ENCODE measurements at regions not wholly inside any gene's neighbourhood (a gene's known extent, or its start where the extent isn't known, plus 50 kb on each side); places are given as distances from the start of the nearest gene placed in this dataset.

DNA sequence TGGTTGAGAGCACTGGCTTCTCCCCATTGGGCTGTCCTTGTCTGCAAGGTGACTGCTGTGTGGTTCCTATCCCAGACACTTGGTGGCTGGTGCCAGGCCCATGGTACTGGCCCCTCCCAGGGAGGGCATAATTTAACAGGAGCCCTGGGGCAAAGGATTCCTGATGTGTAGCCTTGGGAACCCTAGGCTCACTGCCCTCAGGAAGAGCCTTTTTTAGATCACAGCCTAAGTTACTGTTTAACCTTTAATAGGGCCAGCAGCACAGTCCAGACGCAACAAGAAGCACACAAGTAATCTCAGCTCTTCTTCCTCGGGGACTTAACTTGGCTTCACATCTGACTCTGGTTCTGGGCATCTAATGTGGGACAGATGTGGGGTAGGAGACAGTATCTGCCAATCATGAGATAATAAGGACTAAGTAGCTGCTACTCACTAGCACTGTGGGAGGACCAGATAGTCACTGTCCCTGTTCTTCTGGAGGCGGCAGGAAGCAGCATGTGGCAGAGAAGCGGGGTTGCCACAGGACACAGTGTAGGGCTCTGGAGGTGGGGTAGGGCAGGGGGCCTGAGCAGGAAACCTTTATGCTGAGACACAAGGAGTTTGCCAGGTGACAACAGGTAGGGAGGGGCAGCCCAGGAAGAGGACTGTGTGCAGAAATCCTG, 136.3 kb downstream of the TMEM17 start:
- 86% methylated on average over 4 of the region's 4 CpGs for WGBS
- Histone ChIP-seq H3K9ac (ENCODE audit: low read depth in 1 of 2, low read length in 2 of 2) (no peak overlapping the region), H3K9me3 (ENCODE audit: control insufficient read depth in 4 of 4, low read length in 3 of 4) (peaks cover 0 to 8% (median 4%) of the 10 kb centered on the region in 4 donors), H3K36me3 (ENCODE audit: control insufficient read depth in 4 of 4, insufficient read depth in 3 of 4, low read depth in 1 of 4, low read length in 3 of 4) (no peaks in the 10 kb centered on the region), H3K27ac (ENCODE audit: low read depth in 1 of 2, low read length in 2 of 2) (no peak overlapping the region), H3K27me3 (ENCODE audit: control insufficient read depth in 4 of 4, insufficient read depth in 4 of 4, low read length in 3 of 4) (no peaks in the 10 kb centered on the region), H3K4me1 (ENCODE audit: control insufficient read depth in 4 of 4, insufficient read depth in 4 of 4, low read length in 3 of 4) (no peaks in the 10 kb centered on the region), H3K4me3 (ENCODE audit: low read depth in 1 of 3, low read length in 3 of 3) (no peak overlapping the region)
- no peak for TF ChIP-seq HNF4G (IDR thresholded peaks at IDR 0.05)
- TF ChIP-seq, protein P1, sequence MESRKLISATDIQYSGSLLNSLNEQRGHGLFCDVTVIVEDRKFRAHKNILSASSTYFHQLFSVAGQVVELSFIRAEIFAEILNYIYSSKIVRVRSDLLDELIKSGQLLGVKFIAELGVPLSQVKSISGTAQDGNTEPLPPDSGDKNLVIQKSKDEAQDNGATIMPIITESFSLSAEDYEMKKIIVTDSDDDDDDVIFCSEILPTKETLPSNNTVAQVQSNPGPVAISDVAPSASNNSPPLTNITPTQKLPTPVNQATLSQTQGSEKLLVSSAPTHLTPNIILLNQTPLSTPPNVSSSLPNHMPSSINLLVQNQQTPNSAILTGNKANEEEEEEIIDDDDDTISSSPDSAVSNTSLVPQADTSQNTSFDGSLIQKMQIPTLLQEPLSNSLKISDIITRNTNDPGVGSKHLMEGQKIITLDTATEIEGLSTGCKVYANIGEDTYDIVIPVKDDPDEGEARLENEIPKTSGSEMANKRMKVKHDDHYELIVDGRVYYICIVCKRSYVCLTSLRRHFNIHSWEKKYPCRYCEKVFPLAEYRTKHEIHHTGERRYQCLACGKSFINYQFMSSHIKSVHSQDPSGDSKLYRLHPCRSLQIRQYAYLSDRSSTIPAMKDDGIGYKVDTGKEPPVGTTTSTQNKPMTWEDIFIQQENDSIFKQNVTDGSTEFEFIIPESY (IDR thresholded peaks at IDR 0.05), result no peak
- TF ChIP-seq FOXA2 (IDR thresholded peaks at IDR 0.05), result no peak
- no peak for TF ChIP-seq RXRA (IDR thresholded peaks at IDR 0.05)
- TF ChIP-seq, protein P2, sequence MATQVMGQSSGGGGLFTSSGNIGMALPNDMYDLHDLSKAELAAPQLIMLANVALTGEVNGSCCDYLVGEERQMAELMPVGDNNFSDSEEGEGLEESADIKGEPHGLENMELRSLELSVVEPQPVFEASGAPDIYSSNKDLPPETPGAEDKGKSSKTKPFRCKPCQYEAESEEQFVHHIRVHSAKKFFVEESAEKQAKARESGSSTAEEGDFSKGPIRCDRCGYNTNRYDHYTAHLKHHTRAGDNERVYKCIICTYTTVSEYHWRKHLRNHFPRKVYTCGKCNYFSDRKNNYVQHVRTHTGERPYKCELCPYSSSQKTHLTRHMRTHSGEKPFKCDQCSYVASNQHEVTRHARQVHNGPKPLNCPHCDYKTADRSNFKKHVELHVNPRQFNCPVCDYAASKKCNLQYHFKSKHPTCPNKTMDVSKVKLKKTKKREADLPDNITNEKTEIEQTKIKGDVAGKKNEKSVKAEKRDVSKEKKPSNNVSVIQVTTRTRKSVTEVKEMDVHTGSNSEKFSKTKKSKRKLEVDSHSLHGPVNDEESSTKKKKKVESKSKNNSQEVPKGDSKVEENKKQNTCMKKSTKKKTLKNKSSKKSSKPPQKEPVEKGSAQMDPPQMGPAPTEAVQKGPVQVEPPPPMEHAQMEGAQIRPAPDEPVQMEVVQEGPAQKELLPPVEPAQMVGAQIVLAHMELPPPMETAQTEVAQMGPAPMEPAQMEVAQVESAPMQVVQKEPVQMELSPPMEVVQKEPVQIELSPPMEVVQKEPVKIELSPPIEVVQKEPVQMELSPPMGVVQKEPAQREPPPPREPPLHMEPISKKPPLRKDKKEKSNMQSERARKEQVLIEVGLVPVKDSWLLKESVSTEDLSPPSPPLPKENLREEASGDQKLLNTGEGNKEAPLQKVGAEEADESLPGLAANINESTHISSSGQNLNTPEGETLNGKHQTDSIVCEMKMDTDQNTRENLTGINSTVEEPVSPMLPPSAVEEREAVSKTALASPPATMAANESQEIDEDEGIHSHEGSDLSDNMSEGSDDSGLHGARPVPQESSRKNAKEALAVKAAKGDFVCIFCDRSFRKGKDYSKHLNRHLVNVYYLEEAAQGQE (IDR thresholded peaks at IDR 0.05), result no peak
- no peak for TF ChIP-seq TAF1 (conservative IDR thresholded peaks at IDR 0.05)
- TF ChIP-seq RAD21 (IDR thresholded peaks at IDR 0.05), result no peak
- TF ChIP-seq, protein P3, sequence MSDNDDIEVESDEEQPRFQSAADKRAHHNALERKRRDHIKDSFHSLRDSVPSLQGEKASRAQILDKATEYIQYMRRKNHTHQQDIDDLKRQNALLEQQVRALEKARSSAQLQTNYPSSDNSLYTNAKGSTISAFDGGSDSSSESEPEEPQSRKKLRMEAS (IDR thresholded peaks at IDR 0.05), result no peak
- DNase-seq (ENCODE audit: low spot score), result no peak

DNA sequence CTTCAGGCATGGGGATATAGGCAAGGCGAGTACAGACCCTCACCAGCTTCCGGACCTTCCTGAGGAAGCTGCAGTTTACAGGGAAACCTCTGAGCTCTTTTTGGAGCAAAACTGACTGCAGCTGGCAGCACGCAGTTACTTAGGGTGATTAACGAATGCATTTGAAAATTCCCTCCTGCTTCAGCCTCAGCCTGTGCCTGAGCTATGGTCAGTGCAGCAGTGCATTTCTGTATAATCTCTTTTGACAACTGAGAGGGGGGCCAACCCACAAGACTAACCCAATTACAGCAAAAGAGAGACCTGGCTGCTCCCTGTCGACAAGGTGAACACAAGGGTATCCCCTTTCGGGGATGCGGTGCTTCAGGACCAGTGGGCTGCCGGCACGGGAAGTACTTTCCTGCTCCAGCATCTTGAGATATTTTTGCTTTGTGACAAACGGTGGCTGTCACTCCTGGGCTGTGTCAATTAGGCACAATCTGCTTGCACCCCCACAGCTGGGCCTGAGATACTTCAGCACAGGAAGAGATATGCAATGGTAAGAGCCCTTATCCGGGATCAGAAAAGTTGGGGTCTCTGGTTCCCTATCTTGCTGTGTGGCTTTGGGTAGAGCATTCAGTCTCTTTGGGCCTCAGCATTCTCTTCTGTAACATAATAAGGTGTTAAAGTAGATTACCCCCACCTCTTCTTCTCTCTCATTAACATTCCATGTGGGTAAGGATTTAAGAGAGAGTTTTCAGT, 141.0 kb downstream of the TMEM17 start:
- no peak for DNase-seq (ENCODE audit: low spot score)
- 80% methylated on average over 11 of the region's 11 CpGs for WGBS

More for the DNA sequence above, 141.0 kb downstream of the TMEM17 start:
- Histone ChIP-seq H3K36me3 (ENCODE audit: control insufficient read depth in 4 of 4, insufficient read depth in 3 of 4, low read depth in 1 of 4, low read length in 3 of 4) (no peaks in the 10 kb centered on the region), H3K9me3 (ENCODE audit: control insufficient read depth in 4 of 4, low read length in 3 of 4) (peaks cover 0 to 3% (median 0%) of the 10 kb centered on the region in 4 donors), H3K4me3 (ENCODE audit: low read depth in 1 of 3, low read length in 3 of 3) (no peak overlapping the region), H3K9ac (ENCODE audit: low read depth in 1 of 2, low read length in 2 of 2) (no peak overlapping the region), H3K27ac (ENCODE audit: low read depth in 1 of 2, low read length in 2 of 2) (no peak overlapping the region), H3K4me1 (ENCODE audit: control insufficient read depth in 4 of 4, insufficient read depth in 4 of 4, low read length in 3 of 4) (no peaks in the 10 kb centered on the region), H3K27me3 (ENCODE audit: control insufficient read depth in 4 of 4, insufficient read depth in 4 of 4, low read length in 3 of 4) (no peaks in the 10 kb centered on the region)
- TF ChIP-seq, protein P2 (IDR thresholded peaks at IDR 0.05), result no peak
- TF ChIP-seq FOXA1 (IDR thresholded peaks at IDR 0.05), result no peak
- TF ChIP-seq, protein P4, sequence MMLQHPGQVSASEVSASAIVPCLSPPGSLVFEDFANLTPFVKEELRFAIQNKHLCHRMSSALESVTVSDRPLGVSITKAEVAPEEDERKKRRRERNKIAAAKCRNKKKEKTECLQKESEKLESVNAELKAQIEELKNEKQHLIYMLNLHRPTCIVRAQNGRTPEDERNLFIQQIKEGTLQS (IDR thresholded peaks at IDR 0.05), result no peak
- TF ChIP-seq, protein P1 (IDR thresholded peaks at IDR 0.05), result no peak
- no peak for TF ChIP-seq NR2F2 (IDR thresholded peaks at IDR 0.05)
- no peak for TF ChIP-seq YY1 (IDR thresholded peaks at IDR 0.05)
- TF ChIP-seq, protein P3 (IDR thresholded peaks at IDR 0.05), result no peak

Data from liver (tissue), 7 donors.